Hypothalamus (tissue), 51 donors: ENCODE measurements at regions not wholly inside any gene's neighbourhood (a gene's known extent, or its start where the extent isn't known, plus 50 kb on each side); places are given as distances from the start of the nearest gene placed in this dataset.

Source experiments
- DNase-seq, 51 donors: peaks; one replicate each; lab custom pipeline; 2025; lab: John Stamatoyannopoulos, UW

DNA sequence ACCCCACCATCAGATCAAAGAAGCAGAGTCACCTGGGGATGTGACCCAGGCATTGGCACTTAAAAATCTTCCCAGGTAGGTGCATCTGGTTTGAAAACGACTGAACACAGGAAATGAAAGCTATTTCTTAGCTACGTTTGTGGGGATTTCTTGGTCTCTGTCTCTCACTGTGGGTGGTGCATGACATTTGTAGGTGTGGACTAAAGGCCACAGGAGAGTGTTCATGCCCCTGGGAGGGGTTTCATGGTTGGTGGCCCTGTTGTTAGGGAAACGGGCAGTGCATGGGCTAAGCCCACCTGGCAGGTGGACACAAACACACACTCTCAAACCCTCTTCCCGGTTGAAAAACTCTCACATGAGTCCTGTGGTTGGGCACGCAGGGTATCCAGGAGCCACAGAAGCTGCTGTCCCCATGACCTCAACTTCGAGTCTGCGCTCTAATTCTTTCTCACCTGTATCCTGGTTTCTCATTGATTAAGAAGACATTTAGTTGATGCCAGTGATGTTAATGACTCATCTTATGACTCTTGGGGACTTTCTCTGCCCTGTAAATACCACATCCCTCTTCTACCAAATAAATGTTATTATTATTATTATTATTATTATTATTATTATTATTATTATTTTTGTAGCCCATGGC is 119.4 kb downstream of the MRPS6 start:
- no peak for DNase-seq

- no peak for DNase-seq
Observed at GRCh38 chr21:34195335-34195734, 122.0 kb downstream of the MRPS6 start.

DNA sequence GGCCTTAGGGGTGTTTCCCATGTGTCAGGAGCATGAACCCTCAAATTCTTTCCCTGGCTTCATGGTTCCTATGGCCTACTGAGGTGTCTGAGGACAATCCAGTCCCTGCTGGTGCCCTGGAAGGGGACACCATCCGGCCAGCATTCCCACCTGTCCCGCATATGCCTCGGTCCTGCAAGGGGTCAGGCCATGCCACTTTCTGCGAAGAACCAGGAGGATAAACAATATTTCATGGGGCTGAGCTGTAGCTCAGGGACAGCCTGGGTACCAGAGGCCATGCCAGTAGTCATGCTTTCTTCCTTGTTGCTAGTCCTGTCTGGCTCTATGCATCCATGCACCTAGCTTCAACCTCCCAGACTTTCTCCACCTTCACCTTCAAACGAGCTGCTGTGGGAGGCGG is 123.6 kb downstream of the MRPS6 start:
- DNase-seq: no peak

DNA sequence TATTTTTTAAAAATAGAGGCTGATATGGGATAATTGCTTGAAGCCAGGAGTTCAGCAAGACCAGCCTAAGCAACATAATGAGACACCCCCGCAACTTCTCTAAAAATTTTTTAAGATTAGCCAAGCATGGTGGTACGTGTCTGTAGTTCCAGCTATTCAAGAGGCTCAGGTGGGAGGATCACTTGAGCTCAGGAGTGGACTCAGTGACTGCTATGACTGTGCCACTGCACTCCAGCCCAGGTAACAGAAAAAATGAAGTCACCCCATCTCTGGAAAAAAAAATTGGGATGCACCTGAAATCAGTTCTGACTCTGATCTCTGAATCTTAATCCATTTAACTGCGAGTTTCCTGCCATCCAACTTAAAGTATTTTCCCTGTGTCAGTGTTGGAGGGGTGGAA is 124.2 kb downstream of the MRPS6 start:
- no peak for DNase-seq

- DNase-seq: no peak
Observed at GRCh38 chr21:34198231-34199120, 125.1 kb downstream of the MRPS6 start.

- DNase-seq: no peak
Observed at GRCh38 chr21:34199121-34199910, 125.9 kb downstream of the MRPS6 start.

DNA sequence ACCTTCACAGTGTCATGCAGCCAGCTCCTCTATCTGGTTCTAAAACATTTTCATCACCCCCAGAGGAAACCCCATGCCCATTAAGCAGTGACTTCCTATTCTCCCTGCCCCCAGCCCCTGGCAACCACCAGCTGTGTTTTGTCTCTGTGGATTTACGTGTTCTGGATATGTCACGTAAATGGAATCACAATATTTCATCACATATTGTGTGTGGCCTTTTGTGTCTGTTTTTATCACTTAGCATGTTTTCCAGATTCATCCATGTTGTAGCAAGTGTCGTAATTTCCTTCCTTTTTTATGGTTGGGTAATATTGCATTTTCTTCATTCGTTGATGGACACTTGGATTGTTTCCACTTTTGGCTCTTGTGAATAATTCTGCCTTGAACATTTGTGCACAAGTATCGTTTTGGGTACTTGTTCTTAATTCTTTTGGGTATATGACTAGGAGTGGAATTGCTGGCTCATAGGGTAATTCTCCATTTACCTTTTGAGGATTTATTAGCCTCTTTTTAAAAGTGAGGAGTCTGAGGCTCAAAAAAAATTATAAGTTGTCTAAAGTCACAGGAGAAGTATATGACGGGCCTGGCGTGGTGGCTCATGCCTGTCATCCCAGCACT is 127.0 kb downstream of the MRPS6 start:
- DNase-seq: no peak

DNA sequence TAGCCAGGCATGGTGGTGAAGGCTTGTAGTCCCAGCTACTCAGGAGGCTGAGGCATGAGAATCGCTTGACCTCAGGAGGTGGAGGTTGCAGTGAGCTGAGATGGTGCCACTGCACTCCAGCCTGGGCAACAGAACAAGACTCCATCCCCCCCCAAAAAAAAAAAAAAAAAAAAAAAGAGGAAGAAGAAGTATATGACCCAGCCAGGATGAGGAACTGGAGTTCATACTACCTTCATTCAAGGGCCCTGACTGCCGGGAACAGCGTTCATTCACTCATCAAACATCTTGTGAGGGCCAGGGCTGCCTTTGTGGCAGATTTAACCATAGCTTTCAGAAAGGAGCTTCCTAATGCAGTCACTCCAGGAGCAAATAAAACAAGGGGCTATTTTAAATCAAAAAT is 127.6 kb downstream of the MRPS6 start:
- DNase-seq: no peak

- peak in 2 of 51 donors; percentile 9 to 20 for DNase-seq
Observed at GRCh38 chr21:34201481-34201858, 128.1 kb downstream of the MRPS6 start.

DNA sequence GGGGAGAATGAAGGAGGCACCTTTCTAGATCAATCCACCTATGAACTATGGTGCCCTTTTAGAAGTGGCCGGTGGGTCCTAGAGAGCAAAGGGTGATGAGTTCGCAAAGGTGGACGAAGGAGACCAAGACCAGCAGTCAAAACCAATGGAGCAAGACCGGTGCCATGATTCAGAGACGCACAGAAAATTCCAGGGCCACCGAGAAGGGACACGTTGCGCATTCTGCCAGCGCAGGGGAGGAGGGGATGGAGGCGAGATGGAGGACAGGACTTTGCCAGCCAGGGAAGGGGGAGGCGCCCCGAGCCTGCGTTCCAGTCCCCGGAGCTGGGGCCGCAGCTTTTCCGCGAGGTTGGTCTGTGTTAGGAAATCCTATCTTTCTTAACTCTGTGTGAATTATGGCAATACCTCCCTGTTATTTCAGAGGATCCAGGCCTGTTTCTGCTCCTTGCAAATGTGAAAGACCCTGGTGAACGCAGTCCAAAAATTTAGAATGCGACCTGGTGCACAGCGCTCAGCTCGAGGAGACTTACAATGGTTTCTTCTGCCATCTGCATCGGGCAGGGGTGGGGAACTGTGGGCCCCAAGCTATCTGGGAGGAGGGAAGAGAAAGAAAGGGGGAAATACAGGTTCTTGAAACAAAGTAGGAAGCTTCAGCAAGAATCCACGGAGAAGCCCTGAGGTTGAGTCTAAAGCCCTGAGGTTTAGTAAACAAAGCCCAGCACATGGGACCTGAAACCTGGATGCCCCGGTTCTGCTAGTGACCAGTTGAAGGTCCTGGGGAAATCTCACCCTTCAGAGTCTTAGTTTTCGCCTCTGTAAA is 129.4 kb downstream of the MRPS6 start:
- peak in 22 of 51 donors; percentile 12 to 57 (median 32) for DNase-seq

GRCh38 chr21:34203851-34204420 is 130.6 kb downstream of the MRPS6 start:
- DNase-seq: peak in 1 of 51 donors; percentile 25

GRCh38 chr21:34204481-34205439 is 131.4 kb downstream of the MRPS6 start:
- DNase-seq: peak in 9 of 51 donors; percentile 6 to 51 (median 19)

DNA sequence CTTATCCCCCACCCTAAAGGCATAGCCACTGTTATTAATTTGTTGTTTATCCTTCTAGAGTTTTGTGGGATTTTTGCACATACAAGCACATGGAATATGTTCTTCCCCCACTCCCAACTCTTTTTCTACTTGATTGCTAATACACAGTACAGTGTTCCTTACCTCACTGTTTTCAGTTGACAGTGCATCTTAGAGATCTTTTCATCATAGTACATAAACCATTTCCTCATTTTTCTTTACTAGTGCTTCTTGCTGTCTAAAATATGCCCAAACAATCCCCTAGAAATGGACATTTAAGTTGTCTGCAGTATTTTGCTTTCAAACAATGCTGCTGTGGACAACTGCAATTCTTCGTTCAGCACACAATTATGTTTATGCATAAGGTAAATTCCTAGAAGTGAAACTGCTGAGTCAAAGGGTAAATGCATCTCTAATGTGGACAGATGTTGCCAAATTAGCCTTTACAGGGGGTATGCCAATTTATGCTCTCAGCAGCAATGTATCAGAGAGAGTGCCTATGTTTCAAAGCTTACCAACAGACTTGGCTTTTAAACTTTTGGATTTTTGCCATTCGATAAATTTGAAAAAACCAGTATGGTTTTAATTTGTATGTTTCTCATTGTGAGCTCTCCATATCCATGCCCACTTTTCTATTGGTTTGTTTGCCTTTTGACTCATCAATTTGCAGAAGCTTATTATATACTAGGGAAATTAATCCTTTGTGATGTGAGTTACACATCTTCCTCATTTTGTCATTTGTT is 132.6 kb downstream of the MRPS6 start:
- no peak for DNase-seq

DNA sequence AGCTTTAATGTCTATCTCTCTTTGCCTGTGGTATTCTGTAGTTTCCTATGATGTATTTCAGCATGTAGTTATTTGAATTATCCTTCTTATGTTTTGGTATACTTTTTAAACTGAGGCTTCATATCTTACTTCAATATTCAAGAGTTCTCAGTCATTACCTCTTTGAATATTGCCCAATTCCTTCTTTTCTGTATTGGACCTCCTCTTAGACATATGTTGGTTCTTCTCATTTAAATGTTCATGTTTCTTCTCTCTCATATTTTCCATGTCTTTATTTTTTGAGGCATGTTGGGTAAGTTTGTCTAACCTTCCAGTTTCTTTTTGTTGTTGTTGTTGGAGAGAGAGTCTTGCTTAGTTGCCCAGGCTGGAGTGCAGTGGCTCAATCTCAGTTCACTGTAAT is 140.6 kb downstream of the MRPS6 start:
- DNase-seq: no peak

DNA sequence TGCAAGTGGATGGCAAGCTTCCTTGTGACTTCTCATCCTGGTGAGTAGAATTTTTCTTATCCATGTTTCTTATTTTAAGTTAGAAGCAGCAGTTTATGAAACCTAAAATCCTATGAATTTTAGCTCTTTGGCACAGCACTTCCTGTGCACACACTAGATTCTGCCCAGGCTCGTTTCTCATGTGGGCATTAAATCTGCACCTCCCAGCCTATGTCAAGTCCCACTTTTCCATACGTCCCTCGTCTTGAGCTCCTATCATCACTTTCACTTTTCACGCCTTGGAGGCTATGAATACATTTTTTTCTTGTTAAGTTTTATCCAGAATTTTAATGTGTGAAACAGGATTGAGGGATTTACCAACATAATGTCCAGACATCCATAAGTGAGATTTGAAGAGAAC is 142.1 kb downstream of the MRPS6 start:
- DNase-seq: no peak

GRCh38 chr21:34215911-34216717 is 142.7 kb downstream of the MRPS6 start:
- no peak for DNase-seq

DNA sequence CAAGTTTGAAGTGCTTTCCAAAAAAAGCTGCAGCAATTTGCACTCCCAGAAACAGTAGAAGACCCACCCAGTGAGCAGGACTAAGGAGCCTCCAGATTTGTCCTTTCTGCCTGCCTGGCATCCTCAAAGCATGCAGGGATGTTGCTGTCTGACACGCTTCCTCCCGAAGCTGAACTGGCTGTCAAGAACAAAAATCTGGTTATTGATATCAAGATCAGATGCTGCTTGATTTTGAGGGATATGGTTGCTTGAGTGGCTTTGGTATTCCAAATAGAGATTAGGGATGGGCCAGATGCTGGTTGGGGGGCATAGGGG is 143.3 kb downstream of the MRPS6 start:
- no peak for DNase-seq
